ENCODE measurements at regions not wholly inside any gene's neighbourhood (a gene's known extent, or its start where the extent isn't known, plus 50 kb on each side); places are given as distances from the start of the nearest gene placed in this dataset.

DNA sequence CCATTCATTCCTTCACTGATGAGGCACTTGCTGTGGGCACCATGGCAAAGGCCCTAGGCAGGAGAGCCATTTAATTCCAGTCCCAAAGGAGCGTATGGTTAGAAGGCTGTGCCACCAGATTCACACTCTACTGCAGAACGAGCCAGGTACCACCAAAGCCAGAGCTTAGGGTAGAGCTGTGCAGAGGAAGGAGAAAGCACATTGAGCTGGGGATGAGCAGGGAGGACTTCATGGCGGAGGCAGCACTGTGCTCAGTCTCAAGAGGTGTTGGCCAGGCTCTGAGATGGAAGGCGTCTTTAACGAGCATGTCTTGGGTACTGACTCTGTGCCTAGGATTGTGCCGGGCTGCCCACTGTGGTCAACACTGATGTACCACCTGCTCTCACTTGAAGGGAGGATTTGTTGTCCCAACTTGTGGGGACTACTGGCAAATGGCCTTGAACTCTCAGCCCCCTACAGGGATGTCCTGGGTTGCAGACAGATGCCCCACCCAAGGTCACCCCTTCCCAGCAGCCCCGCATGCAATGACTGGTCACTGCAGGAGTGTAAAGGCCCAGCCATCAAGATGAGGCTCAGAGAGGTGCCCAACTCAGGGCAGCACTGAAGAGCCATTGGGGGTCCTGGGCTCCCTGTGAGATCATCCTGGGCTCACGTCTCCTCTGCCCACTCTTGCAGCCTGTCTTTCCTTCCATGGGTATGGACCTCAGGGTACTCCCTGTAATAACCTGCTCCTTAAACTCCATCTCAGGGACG lies 251.4 kb downstream of the GLI2 start:
- DNase-seq (ENCODE audit: low read depth), result no peak
- no peak overlapping the region for H3K4me3 ChIP-seq (ENCODE audit: low read depth, low read length)
- TF ChIP-seq, protein P1, sequence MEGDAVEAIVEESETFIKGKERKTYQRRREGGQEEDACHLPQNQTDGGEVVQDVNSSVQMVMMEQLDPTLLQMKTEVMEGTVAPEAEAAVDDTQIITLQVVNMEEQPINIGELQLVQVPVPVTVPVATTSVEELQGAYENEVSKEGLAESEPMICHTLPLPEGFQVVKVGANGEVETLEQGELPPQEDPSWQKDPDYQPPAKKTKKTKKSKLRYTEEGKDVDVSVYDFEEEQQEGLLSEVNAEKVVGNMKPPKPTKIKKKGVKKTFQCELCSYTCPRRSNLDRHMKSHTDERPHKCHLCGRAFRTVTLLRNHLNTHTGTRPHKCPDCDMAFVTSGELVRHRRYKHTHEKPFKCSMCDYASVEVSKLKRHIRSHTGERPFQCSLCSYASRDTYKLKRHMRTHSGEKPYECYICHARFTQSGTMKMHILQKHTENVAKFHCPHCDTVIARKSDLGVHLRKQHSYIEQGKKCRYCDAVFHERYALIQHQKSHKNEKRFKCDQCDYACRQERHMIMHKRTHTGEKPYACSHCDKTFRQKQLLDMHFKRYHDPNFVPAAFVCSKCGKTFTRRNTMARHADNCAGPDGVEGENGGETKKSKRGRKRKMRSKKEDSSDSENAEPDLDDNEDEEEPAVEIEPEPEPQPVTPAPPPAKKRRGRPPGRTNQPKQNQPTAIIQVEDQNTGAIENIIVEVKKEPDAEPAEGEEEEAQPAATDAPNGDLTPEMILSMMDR (IDR thresholded peaks at IDR 0.05; ENCODE audit: control insufficient read depth, extremely low read depth, insufficient read depth), result no peak

DNA sequence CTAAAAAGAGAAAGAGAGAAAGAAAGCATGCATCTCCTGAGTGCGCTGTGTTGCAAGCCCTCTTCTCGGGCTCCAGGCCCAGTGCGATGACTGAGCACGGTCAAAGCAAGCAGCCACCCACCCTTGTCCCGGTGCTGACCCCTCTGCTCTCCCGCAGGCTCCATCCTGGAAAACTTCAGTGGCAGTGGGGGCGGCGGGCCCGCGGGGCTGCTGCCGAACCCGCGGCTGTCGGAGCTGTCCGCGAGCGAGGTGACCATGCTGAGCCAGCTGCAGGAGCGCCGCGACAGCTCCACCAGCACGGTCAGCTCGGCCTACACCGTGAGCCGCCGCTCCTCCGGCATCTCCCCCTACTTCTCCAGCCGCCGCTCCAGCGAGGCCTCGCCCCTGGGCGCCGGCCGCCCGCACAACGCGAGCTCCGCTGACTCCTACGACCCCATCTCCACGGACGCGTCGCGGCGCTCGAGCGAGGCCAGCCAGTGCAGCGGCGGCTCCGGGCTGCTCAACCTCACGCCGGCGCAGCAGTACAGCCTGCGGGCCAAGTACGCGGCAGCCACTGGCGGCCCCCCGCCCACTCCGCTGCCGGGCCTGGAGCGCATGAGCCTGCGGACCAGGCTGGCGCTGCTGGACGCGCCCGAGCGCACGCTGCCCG lies 252.5 kb downstream of the GLI2 start:
- TF ChIP-seq, protein P1 (IDR thresholded peaks at IDR 0.05; ENCODE audit: control insufficient read depth, extremely low read depth, insufficient read depth), result no peak
- DNase-seq (ENCODE audit: low read depth), result no peak
- H3K4me3 ChIP-seq (ENCODE audit: low read depth, low read length), result no peak overlapping the region

DNA sequence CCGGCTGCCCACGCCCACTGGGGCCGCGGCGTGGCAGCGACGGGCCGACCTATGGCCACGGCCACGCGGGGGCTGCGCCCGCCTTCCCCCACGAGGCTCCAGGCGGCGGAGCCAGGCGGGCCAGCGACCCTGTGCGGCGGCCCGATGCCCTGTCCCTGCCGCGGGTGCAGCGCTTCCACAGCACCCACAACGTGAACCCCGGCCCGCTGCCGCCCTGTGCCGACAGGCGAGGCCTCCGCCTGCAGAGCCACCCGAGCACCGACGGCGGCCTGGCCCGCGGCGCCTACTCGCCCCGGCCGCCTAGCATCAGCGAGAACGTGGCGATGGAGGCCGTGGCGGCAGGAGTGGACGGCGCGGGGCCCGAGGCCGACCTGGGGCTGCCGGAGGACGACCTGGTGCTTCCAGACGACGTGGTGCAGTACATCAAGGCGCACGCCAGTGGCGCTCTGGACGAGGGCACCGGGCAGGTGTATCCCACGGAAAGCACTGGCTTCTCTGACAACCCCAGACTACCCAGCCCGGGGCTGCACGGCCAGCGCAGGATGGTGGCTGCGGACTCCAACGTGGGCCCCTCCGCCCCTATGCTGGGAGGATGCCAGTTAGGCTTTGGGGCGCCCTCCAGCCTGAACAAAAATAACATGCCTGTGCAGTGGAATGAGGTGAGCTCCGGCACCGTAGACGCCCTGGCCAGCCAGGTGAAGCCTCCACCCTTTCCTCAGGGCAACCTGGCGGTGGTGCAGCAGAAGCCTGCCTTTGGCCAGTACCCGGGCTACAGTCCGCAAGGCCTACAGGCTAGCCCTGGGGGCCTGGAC lies 253.2 kb downstream of the GLI2 start:
- DNase-seq (ENCODE audit: low read depth), result no peak
- H3K4me3 ChIP-seq (ENCODE audit: low read depth, low read length), result no peak overlapping the region
- TF ChIP-seq, protein P1 (IDR thresholded peaks at IDR 0.05; ENCODE audit: control insufficient read depth, extremely low read depth, insufficient read depth), result no peak

DNA sequence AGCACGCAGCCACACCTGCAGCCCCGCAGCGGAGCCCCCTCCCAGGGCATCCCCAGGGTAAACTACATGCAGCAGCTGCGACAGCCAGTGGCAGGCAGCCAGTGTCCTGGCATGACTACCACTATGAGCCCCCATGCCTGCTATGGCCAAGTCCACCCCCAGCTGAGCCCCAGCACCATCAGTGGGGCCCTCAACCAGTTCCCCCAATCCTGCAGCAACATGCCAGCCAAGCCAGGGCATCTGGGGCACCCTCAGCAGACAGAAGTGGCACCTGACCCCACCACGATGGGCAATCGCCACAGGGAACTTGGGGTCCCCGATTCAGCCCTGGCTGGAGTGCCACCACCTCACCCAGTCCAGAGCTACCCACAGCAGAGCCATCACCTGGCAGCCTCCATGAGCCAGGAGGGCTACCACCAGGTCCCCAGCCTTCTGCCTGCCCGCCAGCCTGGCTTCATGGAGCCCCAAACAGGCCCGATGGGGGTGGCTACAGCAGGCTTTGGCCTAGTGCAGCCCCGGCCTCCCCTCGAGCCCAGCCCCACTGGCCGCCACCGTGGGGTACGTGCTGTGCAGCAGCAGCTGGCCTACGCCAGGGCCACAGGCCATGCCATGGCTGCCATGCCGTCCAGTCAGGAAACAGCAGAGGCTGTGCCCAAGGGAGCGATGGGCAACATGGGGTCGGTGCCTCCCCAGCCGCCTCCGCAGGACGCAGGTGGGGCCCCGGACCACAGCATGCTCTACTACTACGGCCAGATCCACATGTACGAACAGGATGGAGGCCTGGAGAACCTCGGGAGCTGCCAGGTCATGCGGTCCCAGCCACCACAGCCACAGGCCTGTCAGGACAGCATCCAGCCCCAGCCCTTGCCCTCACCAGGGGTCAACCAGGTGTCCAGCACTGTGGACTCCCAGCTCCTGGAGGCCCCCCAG lies 254.1 kb downstream of the GLI2 start:
- no peak overlapping the region for H3K4me3 ChIP-seq (ENCODE audit: low read depth, low read length)
- TF ChIP-seq, protein P1 (IDR thresholded peaks at IDR 0.05; ENCODE audit: control insufficient read depth, extremely low read depth, insufficient read depth), result no peak
- DNase-seq (ENCODE audit: low read depth), result no peak

DNA sequence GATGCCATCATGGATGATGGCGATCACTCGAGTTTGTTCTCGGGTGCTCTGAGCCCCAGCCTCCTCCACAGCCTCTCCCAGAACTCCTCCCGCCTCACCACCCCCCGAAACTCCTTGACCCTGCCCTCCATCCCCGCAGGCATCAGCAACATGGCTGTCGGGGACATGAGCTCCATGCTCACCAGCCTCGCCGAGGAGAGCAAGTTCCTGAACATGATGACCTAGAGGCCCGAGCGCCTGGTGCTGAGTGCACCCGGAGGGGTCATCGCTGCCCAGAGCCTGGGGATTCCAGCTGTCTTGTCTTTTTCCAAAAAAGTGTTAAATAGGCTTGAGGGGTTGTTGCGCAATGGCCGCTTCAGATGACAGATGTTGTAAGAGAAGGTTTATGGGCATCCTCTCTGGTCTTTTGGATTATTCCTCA lies 254.8 kb downstream of the GLI2 start:
- no peak for DNase-seq (ENCODE audit: low read depth)
- TF ChIP-seq, protein P1 (IDR thresholded peaks at IDR 0.05; ENCODE audit: control insufficient read depth, extremely low read depth, insufficient read depth), result no peak

DNA sequence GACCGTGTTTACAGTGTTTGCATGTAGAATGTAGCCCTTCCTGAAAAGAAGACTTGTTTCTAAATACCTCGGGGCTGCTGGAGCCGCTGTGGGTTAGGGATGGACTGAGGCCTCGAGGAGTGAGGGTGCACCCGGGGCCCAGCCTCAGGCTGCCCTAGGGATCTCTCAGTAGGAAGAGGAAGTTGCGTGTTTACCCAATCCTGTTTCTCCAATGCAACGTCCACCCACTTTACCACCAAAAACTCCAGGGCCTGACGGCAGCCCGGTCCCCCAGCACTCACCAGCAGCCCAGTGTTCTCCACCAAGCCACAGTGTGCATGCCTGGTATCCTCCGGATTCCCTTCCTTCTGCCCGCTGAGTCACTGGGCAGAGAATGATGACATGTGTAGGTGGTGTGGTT lies 255.8 kb downstream of the GLI2 start:
- TF ChIP-seq, protein P1 (IDR thresholded peaks at IDR 0.05; ENCODE audit: control insufficient read depth, extremely low read depth, insufficient read depth), result no peak
- no peak for DNase-seq (ENCODE audit: low read depth)
- no peak overlapping the region for H3K4me3 ChIP-seq (ENCODE audit: low read depth, low read length)

More for the DNA sequence above, 254.8 kb downstream of the GLI2 start:
- H3K4me3 ChIP-seq (ENCODE audit: low read depth, low read length), result no peak overlapping the region

Measured in LNCaP clone FGC (cell line).